LNCAP (cell line): ENCODE measurements at regions not wholly inside any gene's neighbourhood (a gene's known extent, or its start where the extent isn't known, plus 50 kb on each side); places are given as distances from the start of the nearest gene placed in this dataset.

Source experiments
- CTCF ChIP-seq: fragments of 450-650 bp; IDR thresholded peaks from 2 replicates; pipeline ENCODE4 v1.5.1; 2017; ENCODE audit warnings: mild to moderate bottlenecking

- TF ChIP-seq CTCF = no peak
These were observed 107.2 kb upstream of the SYT13 start for GRCh38 chr11:45393334-45393733.

GRCh38 chr11:45392591-45393091 lies 106.5 kb upstream of the SYT13 start:
- TF ChIP-seq CTCF = no peak

- no peak for TF ChIP-seq CTCF
These were observed 106.0 kb upstream of the SYT13 start for GRCh38 chr11:45392154-45392553.

GRCh38 chr11:45391168-45391850 lies 105.2 kb upstream of the SYT13 start:
- no peak for TF ChIP-seq CTCF

GRCh38 chr11:45390407-45390806 lies 104.3 kb upstream of the SYT13 start:
- TF ChIP-seq CTCF = no peak

- TF ChIP-seq CTCF = no peak
These were observed 102.3 kb upstream of the SYT13 start for GRCh38 chr11:45388472-45388871.

GRCh38 chr11:45386972-45387371 lies 100.8 kb upstream of the SYT13 start:
- TF ChIP-seq CTCF = no peak

- TF ChIP-seq CTCF = no peak
These were observed 99.7 kb upstream of the SYT13 start for GRCh38 chr11:45385844-45386243.
